ENCODE measurements at regions not wholly inside any gene's neighbourhood (a gene's known extent, or its start where the extent isn't known, plus 50 kb on each side); places are given as distances from the start of the nearest gene placed in this dataset.

GRCh38 chr4:130534651-130535050 is 1438.7 kb downstream of the C4orf33 start:
- TF ChIP-seq CTCF (IDR thresholded peaks at IDR 0.05; ENCODE audit: insufficient read depth, low read depth, low read length), result no peak

GRCh38 chr4:130542953-130543352 is 1447.0 kb downstream of the C4orf33 start:
- DNase-seq (ENCODE audit: low read depth), result no peak

More at GRCh38 chr4:130534651-130535050, 1438.7 kb downstream of the C4orf33 start:
- no peak overlapping the region for H3K4me3 ChIP-seq (ENCODE audit: low read depth, low read length)
- ChIA-PET CTCF (no interaction called here), POLR2A (no interaction called here)
- DNase-seq (ENCODE audit: low read depth), result no peak
- no peaks in the 10 kb centered on the region for H3K36me3 ChIP-seq (ENCODE audit: control insufficient read depth, insufficient read depth, low read length)
- no peaks in the 10 kb centered on the region for H3K27me3 ChIP-seq (ENCODE audit: control insufficient read depth, insufficient read depth, low read length)

GRCh38 chr4:130545171-130545570 is 1449.2 kb downstream of the C4orf33 start:
- TF ChIP-seq CTCF (IDR thresholded peaks at IDR 0.05; ENCODE audit: insufficient read depth, low read depth, low read length), result no peak
- DNase-seq (ENCODE audit: low read depth), result no peak
- Histone ChIP-seq H3K4me3 (ENCODE audit: low read depth, low read length) (no peak overlapping the region), H3K27me3 (ENCODE audit: control insufficient read depth, insufficient read depth, low read length) (no peaks in the 10 kb centered on the region), H3K36me3 (ENCODE audit: control insufficient read depth, insufficient read depth, low read length) (no peaks in the 10 kb centered on the region)
- CTCF ChIA-PET, result no interaction called here
- POLR2A ChIA-PET, result no interaction called here

More at GRCh38 chr4:130542953-130543352, 1447.0 kb downstream of the C4orf33 start:
- no peaks in the 10 kb centered on the region for H3K27me3 ChIP-seq (ENCODE audit: control insufficient read depth, insufficient read depth, low read length)
- H3K4me3 ChIP-seq (ENCODE audit: low read depth, low read length), result no peak overlapping the region
- ChIA-PET CTCF (no interaction called here), POLR2A (no interaction called here)
- H3K36me3 ChIP-seq (ENCODE audit: control insufficient read depth, insufficient read depth, low read length), result no peaks in the 10 kb centered on the region
- TF ChIP-seq CTCF (IDR thresholded peaks at IDR 0.05; ENCODE audit: insufficient read depth, low read depth, low read length), result no peak

- H3K27me3 ChIP-seq (ENCODE audit: control insufficient read depth, insufficient read depth, low read length), result no peaks in the 10 kb centered on the region
- DNase-seq (ENCODE audit: low read depth), result no peak
- TF ChIP-seq CTCF (IDR thresholded peaks at IDR 0.05; ENCODE audit: insufficient read depth, low read depth, low read length), result no peak
- no peaks in the 10 kb centered on the region for H3K36me3 ChIP-seq (ENCODE audit: control insufficient read depth, insufficient read depth, low read length)
- no peak overlapping the region for H3K4me3 ChIP-seq (ENCODE audit: low read depth, low read length)
- ChIA-PET POLR2A (no interaction called here), CTCF (no interaction called here)
These were observed 1449.6 kb downstream of the C4orf33 start for GRCh38 chr4:130545596-130545995.

GRCh38 chr4:130559268-130559667 is 1463.3 kb downstream of the C4orf33 start:
- POLR2A ChIA-PET, result no interaction called here
- no peak for TF ChIP-seq CTCF (IDR thresholded peaks at IDR 0.05; ENCODE audit: insufficient read depth, low read depth, low read length)

More at GRCh38 chr4:130559268-130559667, 1463.3 kb downstream of the C4orf33 start:
- Histone ChIP-seq H3K27me3 (ENCODE audit: control insufficient read depth, insufficient read depth, low read length) (no peaks in the 10 kb centered on the region), H3K36me3 (ENCODE audit: control insufficient read depth, insufficient read depth, low read length) (no peaks in the 10 kb centered on the region), H3K4me3 (ENCODE audit: low read depth, low read length) (no peak overlapping the region)
- CTCF ChIA-PET, result interaction anchor here (0.6 kb wide), 1 partner anchor 1564 kb away, joined by 5 read pairs; no protein-coding TSS in a partner anchor
- no peak for DNase-seq (ENCODE audit: low read depth)
